SK-N-SH treated with all-trans-retinoic acid at 6 μM for 48 hours (cell line): ENCODE measurements at regions not wholly inside any gene's neighbourhood (a gene's known extent, or its start where the extent isn't known, plus 50 kb on each side); places are given as distances from the start of the nearest gene placed in this dataset.

Experiments used
- ATAC-seq: fragments of 200-7000 bp; cut with Tn5 transposase; 3 replicates; pipeline ENCODE4 v1.9.1; 2020; ENCODE audit warnings: mild to moderate bottlenecking, moderate library complexity
- BACH2 ChIP-seq: fragments of 250-450 bp; sonication (Bioruptor Pico); IDR thresholded peaks from 2 replicates; pipeline ENCODE4 v1.9.0; 2021; ENCODE audit warnings: mild to moderate bottlenecking, borderline replicate concordance
- CSRNP3 ChIP-seq: fragments of 250-450 bp; sonication (Bioruptor Pico); IDR thresholded peaks from 2 replicates; pipeline ENCODE4 v1.5.1; 2021; ENCODE audit warnings: mild to moderate bottlenecking, moderate library complexity
- ESRRG ChIP-seq: fragments of 250-450 bp; sonication (Bioruptor Pico); IDR thresholded peaks from 2 replicates; pipeline ENCODE4 v1.6.1; 2021; ENCODE audit warnings: mild to moderate bottlenecking
- ISL1 ChIP-seq: fragments of 250-450 bp; sonication (Bioruptor Pico); IDR thresholded peaks from 2 replicates; pipeline ENCODE4 v2.1.2; 2022; ENCODE audit warnings: mild to moderate bottlenecking, moderate library complexity
- OSR1 ChIP-seq: fragments of 250-450 bp; sonication (Bioruptor Pico); IDR thresholded peaks from 2 replicates; pipeline ENCODE4 v1.8.0; 2022; ENCODE audit warnings: moderate library complexity, mild to moderate bottlenecking, inconsistent platforms
- PATZ1 ChIP-seq: fragments of 250-450 bp; sonication (Bioruptor Pico); IDR thresholded peaks from 2 replicates; pipeline ENCODE4 v1.8.0; 2020; ENCODE audit warnings: mild to moderate bottlenecking, moderate library complexity, borderline replicate concordance
- POU6F1 ChIP-seq: fragments of 250-450 bp; sonication (Bioruptor Pico); IDR thresholded peaks from 2 replicates; pipeline ENCODE4 v1.8.0; 2021; ENCODE audit warnings: low read depth, mild to moderate bottlenecking, moderate library complexity, borderline replicate concordance
- PPARA ChIP-seq: fragments of 250-450 bp; sonication (Bioruptor Pico); IDR thresholded peaks from 2 replicates; pipeline ENCODE4 v1.5.0; 2020; ENCODE audit warnings: mild to moderate bottlenecking, borderline replicate concordance
- RARB ChIP-seq: fragments of 250-450 bp; sonication (Bioruptor Pico); IDR thresholded peaks from 2 replicates; pipeline ENCODE4 v1.8.0; 2021; ENCODE audit warnings: mild to moderate bottlenecking, moderate library complexity
- SNAI2 ChIP-seq: fragments of 250-450 bp; sonication (Bioruptor Pico); IDR thresholded peaks from 2 replicates; pipeline ENCODE4 v1.5.0; 2020; ENCODE audit warnings: mild to moderate bottlenecking, moderate library complexity
- TCF4 ChIP-seq: fragments of 250-450 bp; sonication (Bioruptor Pico); IDR thresholded peaks from 2 replicates; pipeline ENCODE4 v1.8.0; 2021; ENCODE audit warnings: mild to moderate bottlenecking, moderate library complexity, borderline replicate concordance
- TOX ChIP-seq: fragments of 250-450 bp; sonication (Bioruptor Pico); IDR thresholded peaks from 2 replicates; pipeline ENCODE4 v1.8.0; 2021; ENCODE audit warnings: mild to moderate bottlenecking, moderate library complexity, borderline replicate concordance
- ZC3H10 ChIP-seq: fragments of 250-450 bp; sonication (Bioruptor Pico); IDR thresholded peaks from 2 replicates; pipeline ENCODE4 v1.5.1; 2021; ENCODE audit warnings: mild to moderate bottlenecking, moderate library complexity
- ZFP3 ChIP-seq: fragments of 250-450 bp; sonication (Bioruptor Pico); IDR thresholded peaks from 2 replicates; pipeline ENCODE4 v1.5.0; 2020; ENCODE audit warnings: mild to moderate bottlenecking, moderate library complexity
- ZFP30 ChIP-seq: fragments of 450-650 bp; formaldehyde crosslinking; IDR thresholded peaks from 2 replicates; pipeline ENCODE4 v1.5.0; 2022; ENCODE audit warnings: mild to moderate bottlenecking, moderate library complexity
- ZNF565 ChIP-seq: fragments of 450-650 bp; formaldehyde crosslinking; conservative IDR thresholded peaks from 2 replicates; pipeline ENCODE4 v1.5.0; 2020; ENCODE audit warnings: low read depth, mild to moderate bottlenecking, moderate library complexity
- ZNF70 ChIP-seq: fragments of 450-650 bp; formaldehyde crosslinking; IDR thresholded peaks from 2 replicates; pipeline ENCODE4 v1.5.0; 2020; ENCODE audit warnings: mild to moderate bottlenecking, moderate library complexity
- ZNF8 ChIP-seq: fragments of 450-650 bp; formaldehyde crosslinking; IDR thresholded peaks from 2 replicates; pipeline ENCODE4 v1.5.0; 2020; ENCODE audit warnings: mild to moderate bottlenecking, moderate library complexity
- TF ChIP-seq, protein P1 (sequence below): fragments of 250-450 bp; sonication (Bioruptor Pico); IDR thresholded peaks from 2 replicates; pipeline ENCODE4 v1.5.0; 2020; ENCODE audit warnings: mild to moderate bottlenecking, moderate library complexity
- TF ChIP-seq, protein P2 (sequence below): fragments of 250-450 bp; sonication (Bioruptor Pico); IDR thresholded peaks from 2 replicates; pipeline ENCODE4 v1.5.1; 2020; ENCODE audit warnings: low read depth, mild to moderate bottlenecking, moderate library complexity

- TF ChIP-seq PATZ1 (CRISPR knock-in tag) (no peak), CSRNP3 (CRISPR knock-in tag) (no peak), ZNF565 (CRISPR knock-in tag) (no peak)
Measured at GRCh38 chr21:14874379-14874778, 190.4 kb downstream of the NRIP1 start (continued).

DNA sequence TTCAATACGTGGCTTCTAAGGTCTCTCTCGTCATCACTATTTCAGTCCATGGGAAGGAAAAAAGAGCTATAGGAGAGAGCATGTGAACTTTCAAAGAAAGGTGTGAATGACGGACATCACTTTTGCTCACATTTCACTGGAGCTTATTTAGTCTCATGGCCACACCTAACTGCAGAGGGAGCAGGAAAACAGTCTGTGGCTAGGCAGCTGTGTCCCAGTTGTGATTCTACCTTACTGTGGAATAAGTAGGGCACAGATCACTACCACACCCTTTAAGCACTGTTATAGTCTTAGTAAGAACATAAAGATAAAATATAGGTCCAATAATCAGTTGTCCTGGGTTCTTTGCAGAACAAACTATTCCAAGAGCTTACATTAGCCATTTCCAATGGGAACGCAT lies 192.9 kb downstream of the NRIP1 start:
- no peak for TF ChIP-seq SNAI2 (CRISPR knock-in tag)
- TF ChIP-seq, protein P1, sequence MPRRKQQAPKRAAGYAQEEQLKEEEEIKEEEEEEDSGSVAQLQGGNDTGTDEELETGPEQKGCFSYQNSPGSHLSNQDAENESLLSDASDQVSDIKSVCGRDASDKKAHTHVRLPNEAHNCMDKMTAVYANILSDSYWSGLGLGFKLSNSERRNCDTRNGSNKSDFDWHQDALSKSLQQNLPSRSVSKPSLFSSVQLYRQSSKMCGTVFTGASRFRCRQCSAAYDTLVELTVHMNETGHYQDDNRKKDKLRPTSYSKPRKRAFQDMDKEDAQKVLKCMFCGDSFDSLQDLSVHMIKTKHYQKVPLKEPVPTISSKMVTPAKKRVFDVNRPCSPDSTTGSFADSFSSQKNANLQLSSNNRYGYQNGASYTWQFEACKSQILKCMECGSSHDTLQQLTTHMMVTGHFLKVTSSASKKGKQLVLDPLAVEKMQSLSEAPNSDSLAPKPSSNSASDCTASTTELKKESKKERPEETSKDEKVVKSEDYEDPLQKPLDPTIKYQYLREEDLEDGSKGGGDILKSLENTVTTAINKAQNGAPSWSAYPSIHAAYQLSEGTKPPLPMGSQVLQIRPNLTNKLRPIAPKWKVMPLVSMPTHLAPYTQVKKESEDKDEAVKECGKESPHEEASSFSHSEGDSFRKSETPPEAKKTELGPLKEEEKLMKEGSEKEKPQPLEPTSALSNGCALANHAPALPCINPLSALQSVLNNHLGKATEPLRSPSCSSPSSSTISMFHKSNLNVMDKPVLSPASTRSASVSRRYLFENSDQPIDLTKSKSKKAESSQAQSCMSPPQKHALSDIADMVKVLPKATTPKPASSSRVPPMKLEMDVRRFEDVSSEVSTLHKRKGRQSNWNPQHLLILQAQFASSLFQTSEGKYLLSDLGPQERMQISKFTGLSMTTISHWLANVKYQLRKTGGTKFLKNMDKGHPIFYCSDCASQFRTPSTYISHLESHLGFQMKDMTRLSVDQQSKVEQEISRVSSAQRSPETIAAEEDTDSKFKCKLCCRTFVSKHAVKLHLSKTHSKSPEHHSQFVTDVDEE (CRISPR knock-in tag) = no peak
- no peak for TF ChIP-seq ZFP30
- no peak for TF ChIP-seq PATZ1 (CRISPR knock-in tag)
- no peak for TF ChIP-seq ZNF565 (CRISPR knock-in tag)
- no peak for TF ChIP-seq ISL1 (CRISPR knock-in tag)
- no peak for TF ChIP-seq PPARA (CRISPR knock-in tag)
- no peak for TF ChIP-seq RARB (CRISPR knock-in tag)
- TF ChIP-seq BACH2 (CRISPR knock-in tag) = no peak
- no peak for TF ChIP-seq TCF4 (CRISPR knock-in tag)
- TF ChIP-seq ZC3H10 (CRISPR knock-in tag) = no peak
- TF ChIP-seq ZNF8 (CRISPR knock-in tag) = no peak
- TF ChIP-seq, protein P2, sequence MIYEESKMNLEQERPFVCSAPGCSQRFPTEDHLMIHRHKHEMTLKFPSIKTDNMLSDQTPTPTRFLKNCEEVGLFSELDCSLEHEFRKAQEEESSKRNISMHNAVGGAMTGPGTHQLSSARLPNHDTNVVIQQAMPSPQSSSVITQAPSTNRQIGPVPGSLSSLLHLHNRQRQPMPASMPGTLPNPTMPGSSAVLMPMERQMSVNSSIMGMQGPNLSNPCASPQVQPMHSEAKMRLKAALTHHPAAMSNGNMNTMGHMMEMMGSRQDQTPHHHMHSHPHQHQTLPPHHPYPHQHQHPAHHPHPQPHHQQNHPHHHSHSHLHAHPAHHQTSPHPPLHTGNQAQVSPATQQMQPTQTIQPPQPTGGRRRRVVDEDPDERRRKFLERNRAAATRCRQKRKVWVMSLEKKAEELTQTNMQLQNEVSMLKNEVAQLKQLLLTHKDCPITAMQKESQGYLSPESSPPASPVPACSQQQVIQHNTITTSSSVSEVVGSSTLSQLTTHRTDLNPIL (CRISPR knock-in tag) = no peak
- no peak for ATAC-seq

- TF ChIP-seq ZNF70 (no peak), SNAI2 (CRISPR knock-in tag) (no peak), OSR1 (CRISPR knock-in tag) (no peak), BACH2 (CRISPR knock-in tag) (no peak), ISL1 (CRISPR knock-in tag) (no peak), ESRRG (CRISPR knock-in tag) (no peak), TCF4 (CRISPR knock-in tag) (no peak), TOX (CRISPR knock-in tag) (no peak), POU6F1 (CRISPR knock-in tag) (no peak), CSRNP3 (CRISPR knock-in tag) (no peak), ZNF565 (CRISPR knock-in tag) (no peak), ZFP3 (no peak), ZFP30 (no peak)
- TF ChIP-seq, protein P1 (CRISPR knock-in tag) = no peak
- TF ChIP-seq, protein P2 (CRISPR knock-in tag) = no peak
- no peak for ATAC-seq
Measured at GRCh38 chr21:14870853-14871149, 194.0 kb downstream of the NRIP1 start.
